NCI-H146 treated with DMSO at 0.1 percent for 48 hours (cell line): ENCODE measurements at regions not wholly inside any gene's neighbourhood (a gene's known extent, or its start where the extent isn't known, plus 50 kb on each side); places are given as distances from the start of the nearest gene placed in this dataset.

ENCODE experiments used
- DNase-seq: peaks from one replicate; lab custom pipeline; 2025; ENCODE audit not compliant: unreplicated experiment; lab: John Stamatoyannopoulos, UW

DNA sequence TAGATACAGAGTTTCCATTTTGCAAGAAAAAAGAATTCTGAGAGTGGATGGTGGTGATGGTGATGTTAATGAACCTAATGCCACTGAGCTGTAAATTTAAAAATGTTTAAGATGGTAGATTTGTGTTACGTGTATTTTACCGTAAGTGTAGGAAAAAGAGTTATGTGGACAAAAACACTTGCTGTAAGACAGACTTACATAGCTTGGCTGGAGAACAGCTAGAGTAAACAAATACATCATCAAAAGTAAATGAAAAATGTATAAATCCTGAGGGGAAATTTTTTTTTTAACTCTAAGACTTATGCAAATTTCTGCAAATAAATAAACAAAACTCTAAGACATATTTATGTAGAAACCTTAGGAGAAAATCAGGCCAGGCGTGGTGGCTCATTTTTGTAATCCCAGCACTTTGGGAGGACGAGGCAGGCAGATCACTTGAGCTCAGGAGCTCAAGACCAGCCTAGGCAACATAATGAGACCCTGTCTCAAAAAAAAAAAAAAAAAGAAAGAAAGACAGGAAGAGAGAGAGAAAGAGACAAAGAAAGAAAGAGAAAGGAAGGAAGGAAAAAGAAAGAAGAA is 66.2 kb upstream of the CDK13 start:
- DNase-seq, result no peak

DNA sequence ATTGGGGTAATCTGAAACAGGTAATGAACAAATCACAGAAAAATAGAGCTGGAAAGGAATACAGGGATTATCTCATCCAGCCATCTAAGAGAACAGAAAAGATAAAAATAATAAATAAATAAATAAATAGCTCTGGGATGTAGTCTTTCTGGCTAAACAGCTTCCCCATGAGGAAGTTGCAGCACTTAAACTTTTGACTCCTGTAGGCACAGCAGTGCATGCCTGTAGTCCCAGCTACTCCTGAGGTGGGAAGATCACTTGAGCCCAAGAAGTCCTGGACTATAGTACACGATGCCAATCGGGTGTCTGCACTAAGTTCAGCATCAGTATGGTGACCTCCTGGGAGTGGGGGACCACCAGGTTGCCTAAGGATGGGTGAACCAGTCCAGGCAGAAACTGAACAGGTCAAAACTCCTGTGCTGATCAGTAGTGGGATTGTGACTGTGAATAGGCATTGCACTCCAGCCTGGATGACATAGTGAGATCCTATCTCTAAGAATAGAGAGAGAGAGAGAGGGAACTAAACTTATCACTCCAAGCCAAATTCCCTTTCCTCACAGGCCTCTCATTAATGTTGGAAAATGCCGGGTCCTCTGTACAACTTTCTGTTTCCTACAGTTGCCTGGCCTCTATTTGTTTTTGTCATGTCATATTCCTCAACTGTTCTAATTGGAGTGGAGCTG is 61.7 kb upstream of the CDK13 start:
- DNase-seq, result no peak

DNA sequence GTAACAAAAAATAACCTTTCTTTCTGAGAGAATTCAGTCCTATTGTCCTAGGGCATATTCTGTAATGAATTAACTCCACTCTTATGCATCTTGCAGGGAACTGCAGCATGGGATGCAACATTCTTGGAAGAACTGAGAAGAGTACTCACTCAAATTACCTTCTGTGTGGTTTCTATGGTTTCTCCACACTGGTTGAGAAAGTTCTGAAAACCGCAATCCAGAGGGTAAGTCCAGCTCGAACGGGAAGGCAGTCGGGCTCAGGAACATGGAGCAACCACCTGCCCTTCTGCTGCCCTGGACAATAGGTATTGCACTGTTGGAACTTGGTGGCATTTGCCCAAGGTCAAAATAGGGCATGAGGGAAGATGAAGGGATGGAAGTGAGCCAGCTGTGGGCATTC is 59.6 kb upstream of the CDK13 start:
- DNase-seq, result no peak

DNA sequence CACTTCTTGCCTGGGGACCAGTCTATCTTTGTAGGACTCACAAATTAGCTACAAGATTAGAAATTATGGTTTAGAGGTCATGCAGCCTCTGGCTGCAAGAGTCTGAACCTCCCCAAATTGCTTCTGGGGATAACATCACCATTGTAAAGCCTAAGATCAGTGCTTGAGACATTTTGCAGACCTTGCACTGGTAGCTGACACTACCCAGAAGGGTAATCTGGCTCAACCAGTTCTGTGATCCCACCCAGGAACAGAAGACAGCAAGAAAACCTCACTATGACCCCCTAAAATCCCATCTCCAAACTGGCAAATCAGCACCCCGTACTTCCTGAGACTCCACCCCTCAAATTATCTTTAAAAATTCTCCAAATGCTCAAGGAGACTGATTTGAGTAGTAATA is 58.2 kb upstream of the CDK13 start:
- no peak for DNase-seq

DNA sequence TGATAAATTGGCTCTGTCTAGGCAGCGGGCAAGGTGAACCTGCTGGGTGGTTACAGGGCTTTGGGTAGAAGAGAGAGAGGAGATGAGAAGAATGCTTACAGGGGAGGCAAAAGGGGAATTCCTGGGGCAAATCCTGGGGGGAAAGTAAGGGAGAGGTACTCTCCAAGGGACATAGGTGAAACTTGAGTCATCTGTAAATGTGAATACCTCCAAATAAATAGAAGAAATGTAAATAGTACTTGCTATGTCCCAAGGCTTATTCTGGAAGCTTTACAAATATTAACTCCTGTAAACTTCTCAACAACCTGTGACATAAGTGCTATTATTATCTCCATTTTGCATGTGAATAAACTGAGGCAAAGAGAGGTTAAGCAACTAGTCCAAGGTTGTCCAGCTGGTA is 57.7 kb upstream of the CDK13 start:
- no peak for DNase-seq

DNA sequence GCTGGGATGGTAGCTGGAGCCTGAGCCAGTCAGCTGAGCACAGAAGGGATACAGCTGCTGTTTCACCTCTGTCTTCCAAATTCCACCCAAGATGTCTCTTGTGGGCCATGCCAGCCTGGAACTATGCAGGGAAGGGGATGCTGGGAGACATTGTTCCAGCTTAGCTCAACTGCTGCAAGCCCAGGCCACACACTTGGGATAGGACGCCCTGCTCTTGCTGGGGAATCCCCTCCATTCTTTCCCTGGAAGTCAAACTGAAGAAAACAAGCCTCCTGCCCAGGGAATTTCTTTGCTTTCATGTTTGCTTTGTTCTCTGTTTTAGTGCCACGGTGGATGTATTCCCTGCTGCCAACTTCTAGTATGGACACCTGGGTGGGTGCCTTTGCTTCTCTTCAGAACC is 55.2 kb upstream of the CDK13 start:
- no peak for DNase-seq

DNA sequence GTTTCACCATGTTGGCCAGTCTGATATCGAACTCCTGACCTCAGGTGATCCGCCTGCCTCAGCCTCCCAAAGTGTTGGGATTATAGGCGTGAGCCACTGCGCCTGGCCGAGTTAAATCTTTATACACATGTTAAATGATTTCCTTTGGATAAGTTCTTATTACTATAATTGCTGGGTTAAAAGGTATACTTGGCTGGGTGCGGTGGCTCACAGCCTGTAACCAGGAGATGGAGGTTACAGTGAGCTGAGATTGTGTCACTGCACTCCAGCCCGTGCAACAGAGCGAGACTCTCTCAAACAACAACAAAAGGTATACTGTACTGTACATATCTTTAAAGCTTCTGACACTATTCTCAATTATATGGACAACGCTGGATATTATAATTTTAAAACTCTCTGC is 53.2 kb upstream of the CDK13 start:
- no peak for DNase-seq

DNA sequence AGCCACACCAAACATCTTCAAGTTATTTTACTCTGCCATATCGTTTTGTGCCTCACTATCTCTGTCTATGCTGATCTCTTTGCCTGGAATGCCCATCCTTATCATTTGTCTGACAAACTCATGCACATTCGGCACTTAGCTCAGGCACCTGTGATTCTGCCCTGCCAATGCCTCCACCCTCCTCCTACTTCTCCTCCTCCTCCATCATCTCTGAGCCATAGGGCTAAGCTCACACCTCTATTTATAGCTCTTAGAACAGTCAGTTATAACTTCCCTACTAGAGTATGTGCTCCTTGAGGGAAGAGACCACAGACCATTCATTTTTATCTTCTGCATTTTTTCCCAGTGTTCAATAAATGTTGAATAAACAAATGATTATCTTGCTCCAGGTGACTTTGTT is 51.2 kb upstream of the CDK13 start:
- no peak for DNase-seq
